ENCODE measurements at regions not wholly inside any gene's neighbourhood (a gene's known extent, or its start where the extent isn't known, plus 50 kb on each side); places are given as distances from the start of the nearest gene placed in this dataset.

DNA sequence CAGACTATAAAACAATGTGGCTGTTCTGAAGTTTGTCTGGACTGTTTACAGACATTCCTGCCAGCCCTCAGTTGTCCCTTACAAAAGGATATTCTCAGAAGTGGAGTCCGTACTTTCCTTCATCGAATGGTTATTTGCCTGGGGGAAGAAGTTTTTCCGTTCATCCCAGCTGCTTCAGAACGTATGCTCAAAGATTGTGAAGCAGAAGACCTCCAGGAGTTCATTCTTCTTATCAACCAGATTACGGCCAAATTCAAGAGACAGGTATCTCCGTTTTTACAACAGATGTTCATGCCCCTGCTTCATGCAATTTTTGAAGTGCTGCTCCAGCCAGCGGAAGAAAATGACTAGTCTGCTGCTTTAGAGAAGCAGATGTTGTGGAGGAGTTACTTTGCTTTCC lies 174.3 kb upstream of the NUPR2 start:
- H3K9me3 ChIP-seq, result no peaks in the 10 kb centered on the region
- no peaks in the 10 kb centered on the region for H3K36me3 ChIP-seq
- H3K4me3 ChIP-seq (ENCODE audit: low read depth, low read length), result no peak overlapping the region
- no peak for DNase-seq
- TF ChIP-seq CTCF (IDR thresholded peaks at IDR 0.05; ENCODE audit: low read depth, low read length), result no peak
- H3K27me3 ChIP-seq, result 0 out of 2 replicates have a peak, but pooled peaks cover 3% of the 10 kb centered on the region
- H3K4me1 ChIP-seq, result no peaks in the 10 kb centered on the region

DNA sequence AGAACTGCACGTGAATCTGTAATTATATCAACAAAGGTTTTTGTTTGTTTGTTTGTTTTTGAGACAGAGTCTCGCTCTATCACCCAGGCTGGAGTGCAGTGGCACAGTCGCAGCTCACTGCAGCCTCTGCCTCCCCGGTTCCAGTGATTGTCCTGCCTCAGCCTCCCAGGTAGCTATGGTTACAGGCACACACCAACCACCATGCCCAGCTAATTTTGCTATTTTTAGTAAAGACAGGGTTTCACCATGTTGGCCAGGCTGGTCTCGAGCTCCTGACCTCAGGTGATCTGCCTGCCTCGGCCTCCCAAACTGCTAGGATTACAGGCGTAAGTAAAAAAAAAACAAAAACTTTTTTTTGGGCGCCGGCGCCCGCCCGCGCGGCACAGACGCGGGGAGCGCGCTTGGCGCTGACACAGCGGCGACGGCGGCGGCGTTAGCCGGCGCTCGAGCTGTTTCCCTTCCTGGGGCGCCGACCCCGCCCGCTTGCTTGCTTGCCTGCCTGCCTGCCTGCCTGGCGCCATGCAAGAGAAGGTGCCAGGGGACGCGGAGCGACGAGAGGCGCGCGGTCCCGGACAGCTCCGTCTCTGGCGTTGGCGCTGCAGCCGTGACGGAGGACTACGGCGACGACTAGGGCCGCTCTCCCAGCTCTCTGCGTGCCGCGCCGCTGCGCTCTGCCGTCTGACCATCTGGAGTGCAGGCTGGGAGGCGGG lies 171.4 kb upstream of the NUPR2 start:
- no peaks in the 10 kb centered on the region for H3K4me1 ChIP-seq
- peak; percentile 47 for DNase-seq
- 0 out of 2 replicates have a peak, but pooled peaks cover 3% of the 10 kb centered on the region for H3K27me3 ChIP-seq
- H3K9me3 ChIP-seq, result no peaks in the 10 kb centered on the region
- TF ChIP-seq CTCF (IDR thresholded peaks at IDR 0.05; ENCODE audit: low read depth, low read length), result no peak
- no peaks in the 10 kb centered on the region for H3K36me3 ChIP-seq
- peak overlapping the region; percentile 38 for H3K4me3 ChIP-seq (ENCODE audit: low read depth, low read length)

- Histone ChIP-seq H3K36me3 (no peaks in the 10 kb centered on the region), H3K27me3 (no peaks in the 10 kb centered on the region), H3K4me3 (ENCODE audit: low read depth, low read length) (no peak overlapping the region), H3K9me3 (no peaks in the 10 kb centered on the region), H3K4me1 (no peaks in the 10 kb centered on the region)
- no peak for DNase-seq
- no peak for TF ChIP-seq CTCF (IDR thresholded peaks at IDR 0.05; ENCODE audit: low read depth, low read length)
Observed at GRCh38 chr7:56256108-56256507, 139.9 kb upstream of the NUPR2 start.

DNA sequence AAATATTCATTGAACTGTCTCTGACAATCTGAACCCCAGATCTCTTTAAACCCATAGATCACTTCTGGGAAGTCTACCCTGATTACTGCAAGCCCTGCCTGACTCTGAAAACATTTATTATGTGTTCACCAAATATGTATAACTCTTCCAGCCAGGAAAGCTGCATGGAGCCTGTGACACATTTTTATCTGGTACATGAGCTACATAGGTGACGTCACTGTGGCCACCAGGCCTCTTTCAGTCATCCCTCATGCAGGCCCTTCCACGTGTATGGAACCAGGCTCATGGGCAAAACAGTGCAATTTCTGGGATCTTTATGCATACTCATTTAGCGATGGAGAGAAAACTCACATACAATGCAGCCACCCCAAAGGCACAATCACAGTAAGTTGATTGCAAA lies 133.9 kb upstream of the NUPR2 start:
- no peak for TF ChIP-seq CTCF (IDR thresholded peaks at IDR 0.05; ENCODE audit: low read depth, low read length)
- H3K36me3 ChIP-seq, result no peaks in the 10 kb centered on the region
- DNase-seq, result no peak
- H3K9me3 ChIP-seq, result no peaks in the 10 kb centered on the region
- no peak overlapping the region for H3K4me3 ChIP-seq (ENCODE audit: low read depth, low read length)
- H3K27me3 ChIP-seq, result no peaks in the 10 kb centered on the region
- H3K4me1 ChIP-seq, result no peaks in the 10 kb centered on the region

- no peaks in the 10 kb centered on the region for H3K9me3 ChIP-seq
- DNase-seq, result no peak
Observed at GRCh38 chr7:56229631-56230030, 113.4 kb upstream of the NUPR2 start.

More at GRCh38 chr7:56229631-56230030, 113.4 kb upstream of the NUPR2 start:
- H3K4me1 ChIP-seq, result no peaks in the 10 kb centered on the region
- H3K27me3 ChIP-seq, result no peaks in the 10 kb centered on the region
- H3K36me3 ChIP-seq, result no peaks in the 10 kb centered on the region
- no peak overlapping the region for H3K4me3 ChIP-seq (ENCODE audit: low read depth, low read length)
- TF ChIP-seq CTCF (IDR thresholded peaks at IDR 0.05; ENCODE audit: low read depth, low read length), result no peak
